OCI-LY3 (cell line): ENCODE measurements at regions not wholly inside any gene's neighbourhood (a gene's known extent, or its start where the extent isn't known, plus 50 kb on each side); places are given as distances from the start of the nearest gene placed in this dataset.
A peak's percentile ranks its signal among the peaks of the same experiment; 100 is the strongest.

Source experiments
- H2AFZ ChIP-seq: fragments of 200-600, 300-600 bp; shearing (Covaris generic); 2 replicates; pipeline ENCODE4 v1.6.0; 2014; ENCODE audit warnings: antibody characterized with exemption, low read depth, low read length
- H3K27ac ChIP-seq: fragments of 200-600, 300-600 bp; sonication (generic); 2 replicates; pipeline ENCODE4 v1.5.1; 2014; ENCODE audit warnings: mild to moderate bottlenecking, low read length, moderate library complexity, mixed read lengths
- H3K27me3 ChIP-seq: fragments of 200-600, 300-600 bp; sonication (generic); 2 replicates; pipeline ENCODE4 v1.6.1; 2014; ENCODE audit warnings: low read depth, low read length, mixed read lengths
- H3K36me3 ChIP-seq: fragments of 200-600, 300-600 bp; sonication (generic); replicated peaks from 2 replicates; pipeline ENCODE3; 2014; ENCODE audit warnings: low read depth, low read length, mixed read lengths
- H3K4me1 ChIP-seq: fragments of 300-600, 200-600 bp; sonication (generic); 2 replicates; pipeline ENCODE4 v1.6.1; 2014; ENCODE audit warnings: low read length, mixed read lengths
- H3K4me2 ChIP-seq: fragments of 200-600, 300-600 bp; sonication (generic); 2 replicates; pipeline ENCODE4 v1.6.1; 2014; ENCODE audit warnings: low read length, mixed read lengths
- H3K4me3 ChIP-seq: fragments of 300-600, 200-600 bp; sonication (generic); 2 replicates; pipeline ENCODE4 v1.5.1; 2014; ENCODE audit warnings: antibody characterized with exemption, mild to moderate bottlenecking, low read length, moderate library complexity
- H3K79me2 ChIP-seq: fragments of 300-600, 200-600 bp; shearing (Covaris generic); 2 replicates; pipeline ENCODE4 v1.6.1; 2014; ENCODE audit warnings: mild to moderate bottlenecking, low read length, mixed read lengths
- H3K9ac ChIP-seq: fragments of 300-600, 200-600 bp; shearing (Covaris generic); 2 replicates; pipeline ENCODE4 v1.6.0; 2014; ENCODE audit warnings: mild to moderate bottlenecking, low read length, moderate library complexity
- H3K9me3 ChIP-seq: fragments of 200-600, 300-600 bp; shearing (Covaris generic); 2 replicates; pipeline ENCODE4 v1.6.1; 2014; ENCODE audit warnings: low read length, mixed read lengths; ENCODE audit not compliant: insufficient read depth
- H4K20me1 ChIP-seq: fragments of 200-600, 300-600 bp; sonication (generic); 2 replicates; pipeline ENCODE4 v1.6.1; 2016; ENCODE audit warnings: low read length, mixed read lengths; ENCODE audit not compliant: insufficient read depth
- EZH2phosphoT487 ChIP-seq: fragments of 200-600 bp; shearing (Covaris generic); IDR thresholded peaks from 2 replicates; pipeline ENCODE4 v1.6.1; 2018; ENCODE audit warnings: antibody characterized with exemption, mixed run types, low read depth
- TF ChIP-seq, protein P1 (sequence below): fragments of 200-600, 300-600 bp; sonication (generic); IDR thresholded peaks from 2 replicates; pipeline ENCODE4 v1.5.1; 2014; ENCODE audit warnings: antibody characterized with exemption, low read length, low read depth

DNA sequence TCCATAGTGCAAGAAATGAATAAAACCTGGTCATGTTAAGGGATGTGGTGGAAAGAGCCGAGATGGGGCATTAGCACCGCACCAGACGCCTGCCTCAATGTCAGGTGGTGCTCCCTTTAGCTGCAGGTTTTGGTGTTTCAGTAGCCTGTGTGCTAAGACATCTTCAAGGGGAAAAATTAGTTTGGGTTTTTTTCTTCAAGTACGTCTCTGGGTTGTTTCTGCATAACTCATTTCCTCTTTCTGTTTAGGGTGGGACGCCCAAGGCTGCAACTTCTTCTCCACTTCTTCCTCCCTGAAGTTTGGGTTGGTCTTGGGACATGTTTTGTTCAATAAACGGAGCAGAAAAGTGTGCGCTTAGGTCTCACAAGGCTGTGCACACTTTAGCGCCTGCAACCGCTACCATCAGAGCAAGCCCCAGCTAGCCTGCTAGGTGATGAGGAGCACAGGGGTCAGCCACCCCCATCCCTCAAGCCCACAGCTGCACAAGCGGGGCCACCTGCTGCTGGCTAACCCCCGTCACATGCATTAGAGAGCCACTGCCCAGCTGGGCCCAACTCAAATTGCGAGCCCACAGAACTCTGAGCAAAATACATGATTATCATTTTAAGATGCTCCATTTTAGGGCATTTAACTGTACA, 1495.7 kb downstream of the TBC1D22A start:
- Histone ChIP-seq H3K27me3 (peaks cover 15% of the 10 kb centered on the region; the same call in 1 of the 2 replicates), H4K20me1 (no peaks in the 10 kb centered on the region), H3K9ac (no peak overlapping the region), H2AFZ (no peak overlapping the region), H3K4me3 (peak overlapping the region; percentile 23; the same call in 1 of the 2 replicates), H3K4me2 (peak overlapping the region; percentile 53), H3K9me3 (no peaks in the 10 kb centered on the region), H3K27ac (no peak overlapping the region), H3K4me1 (peaks cover 13% of the 10 kb centered on the region), H3K79me2 (no peaks in the 10 kb centered on the region), H3K36me3 (no peaks in the 10 kb centered on the region)
- TF ChIP-seq EZH2phosphoT487, result no peak
- TF ChIP-seq, protein P1, sequence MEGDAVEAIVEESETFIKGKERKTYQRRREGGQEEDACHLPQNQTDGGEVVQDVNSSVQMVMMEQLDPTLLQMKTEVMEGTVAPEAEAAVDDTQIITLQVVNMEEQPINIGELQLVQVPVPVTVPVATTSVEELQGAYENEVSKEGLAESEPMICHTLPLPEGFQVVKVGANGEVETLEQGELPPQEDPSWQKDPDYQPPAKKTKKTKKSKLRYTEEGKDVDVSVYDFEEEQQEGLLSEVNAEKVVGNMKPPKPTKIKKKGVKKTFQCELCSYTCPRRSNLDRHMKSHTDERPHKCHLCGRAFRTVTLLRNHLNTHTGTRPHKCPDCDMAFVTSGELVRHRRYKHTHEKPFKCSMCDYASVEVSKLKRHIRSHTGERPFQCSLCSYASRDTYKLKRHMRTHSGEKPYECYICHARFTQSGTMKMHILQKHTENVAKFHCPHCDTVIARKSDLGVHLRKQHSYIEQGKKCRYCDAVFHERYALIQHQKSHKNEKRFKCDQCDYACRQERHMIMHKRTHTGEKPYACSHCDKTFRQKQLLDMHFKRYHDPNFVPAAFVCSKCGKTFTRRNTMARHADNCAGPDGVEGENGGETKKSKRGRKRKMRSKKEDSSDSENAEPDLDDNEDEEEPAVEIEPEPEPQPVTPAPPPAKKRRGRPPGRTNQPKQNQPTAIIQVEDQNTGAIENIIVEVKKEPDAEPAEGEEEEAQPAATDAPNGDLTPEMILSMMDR, result no peak

DNA sequence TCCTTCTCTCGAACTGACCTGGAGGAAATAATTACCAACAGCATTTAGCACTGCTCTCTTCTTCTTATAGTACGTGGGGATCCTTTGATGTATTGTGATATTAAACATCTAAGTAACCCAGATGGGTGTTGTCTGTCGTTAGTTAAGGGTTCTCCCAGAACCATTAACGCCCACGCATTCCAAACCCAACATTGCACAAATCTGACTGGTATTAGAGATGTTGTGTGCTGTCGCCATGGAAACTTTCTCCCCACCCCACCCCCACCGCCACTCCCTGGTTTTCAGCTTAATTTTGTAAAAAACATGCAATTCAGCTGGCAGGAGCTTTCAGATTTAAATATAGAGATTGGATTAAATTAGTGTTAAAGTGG, 1495.2 kb downstream of the TBC1D22A start:
- Histone ChIP-seq H3K4me3 (peak overlapping the region; percentile 23; the same call in 1 of the 2 replicates), H2AFZ (no peak overlapping the region), H3K4me2 (peak overlapping the region; percentile 53), H3K9ac (no peak overlapping the region), H3K36me3 (no peaks in the 10 kb centered on the region), H3K27ac (no peak overlapping the region), H3K79me2 (no peaks in the 10 kb centered on the region), H3K9me3 (no peaks in the 10 kb centered on the region), H4K20me1 (no peaks in the 10 kb centered on the region), H3K27me3 (peaks cover 15% of the 10 kb centered on the region; the same call in 1 of the 2 replicates), H3K4me1 (peaks cover 13% of the 10 kb centered on the region)
- no peak for TF ChIP-seq EZH2phosphoT487
- TF ChIP-seq, protein P1, result no peak

DNA sequence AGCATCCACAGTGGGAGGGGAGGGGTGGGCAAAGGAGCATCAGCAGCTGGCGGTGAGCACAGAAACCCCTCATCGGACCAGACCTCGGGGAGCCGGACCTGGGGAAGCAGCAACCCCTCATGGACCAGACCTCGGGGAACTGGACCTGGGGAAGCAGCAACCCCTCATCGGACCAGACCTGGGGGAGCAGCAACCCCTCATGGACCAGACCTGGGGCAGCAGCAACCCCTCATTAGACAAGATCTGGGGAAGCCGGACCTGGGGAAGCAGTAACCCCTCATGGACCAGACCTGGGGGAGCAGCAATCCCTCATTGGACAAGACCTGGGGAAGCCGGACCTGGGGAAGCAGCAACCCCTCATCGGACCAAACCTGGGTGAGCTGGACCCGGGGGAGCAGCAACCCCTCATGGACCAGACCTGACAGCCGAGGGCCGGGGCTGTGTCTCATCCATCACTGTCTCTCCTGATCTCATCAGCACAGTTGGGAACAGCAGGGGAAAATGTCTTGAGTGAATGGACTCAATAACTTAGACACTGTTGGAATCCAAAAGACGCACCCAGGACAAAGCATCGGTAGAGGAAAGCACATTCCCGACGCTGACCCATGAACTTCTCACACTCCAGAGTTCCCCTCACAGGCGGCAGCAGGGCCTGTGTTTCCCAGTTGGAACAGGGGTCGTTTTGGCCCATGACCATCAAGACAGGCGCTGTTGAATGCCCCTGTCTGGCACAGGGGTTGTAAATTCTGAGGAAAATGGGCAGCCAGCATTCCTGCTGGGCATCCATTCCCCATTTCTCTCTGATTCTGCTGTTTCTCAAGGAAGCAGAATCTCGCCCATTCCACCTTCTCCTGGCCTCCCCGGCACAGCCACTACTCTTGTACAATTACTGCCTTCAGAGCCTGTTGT, 1494.6 kb downstream of the TBC1D22A start:
- Histone ChIP-seq H3K4me3 (no peak overlapping the region), H3K27me3 (peaks cover 15% of the 10 kb centered on the region; the same call in 1 of the 2 replicates), H4K20me1 (no peaks in the 10 kb centered on the region), H3K9ac (no peak overlapping the region), H3K4me2 (no peak overlapping the region), H2AFZ (no peak overlapping the region), H3K9me3 (no peaks in the 10 kb centered on the region), H3K4me1 (peaks cover 13% of the 10 kb centered on the region), H3K79me2 (no peaks in the 10 kb centered on the region), H3K36me3 (no peaks in the 10 kb centered on the region), H3K27ac (no peak overlapping the region)
- TF ChIP-seq, protein P1, result no peak

DNA sequence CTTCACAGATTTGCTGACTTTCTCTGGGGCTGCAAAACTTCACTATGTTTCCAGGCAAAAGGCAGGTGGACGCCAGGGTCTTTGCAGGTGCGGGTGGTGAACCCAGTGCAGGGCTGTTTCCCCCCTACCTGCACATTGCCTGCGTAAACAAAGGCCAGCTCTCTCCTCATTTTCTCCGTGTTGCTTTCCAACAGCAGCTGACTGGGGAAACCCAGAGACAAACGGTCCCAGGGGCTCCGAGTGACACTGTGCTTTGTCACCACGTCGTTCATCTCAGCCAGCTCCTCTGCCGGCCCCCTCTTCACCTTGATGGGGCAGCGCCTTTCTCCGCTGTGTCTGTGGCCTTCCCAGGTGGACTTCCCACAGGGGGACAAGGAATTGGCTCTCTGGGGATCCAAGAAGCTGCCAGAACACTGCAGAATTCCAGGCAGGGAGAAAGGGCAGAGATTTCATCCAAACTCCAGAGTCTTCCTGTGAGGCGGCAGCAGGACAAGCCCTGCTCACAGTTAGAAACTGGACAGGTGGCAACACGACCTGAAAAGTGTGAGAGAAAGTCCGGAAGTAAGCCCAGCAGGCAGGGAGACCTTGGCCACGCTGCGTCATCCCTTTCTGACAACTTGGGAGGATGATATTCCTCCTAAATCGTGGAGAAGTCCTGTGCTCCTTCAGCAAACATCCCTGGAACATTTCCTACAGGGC, 1493.7 kb downstream of the TBC1D22A start:
- H3K9me3 ChIP-seq, result no peaks in the 10 kb centered on the region
- no peaks in the 10 kb centered on the region for H3K79me2 ChIP-seq
- H3K27ac ChIP-seq, result no peak overlapping the region
- no peaks in the 10 kb centered on the region for H3K36me3 ChIP-seq
- TF ChIP-seq, protein P1, result no peak
- no peak for TF ChIP-seq EZH2phosphoT487
- no peak overlapping the region for H2AFZ ChIP-seq
- peaks cover 13% of the 10 kb centered on the region for H3K4me1 ChIP-seq
- H3K4me2 ChIP-seq, result no peak overlapping the region
- no peaks in the 10 kb centered on the region for H4K20me1 ChIP-seq
- no peak overlapping the region for H3K4me3 ChIP-seq
- no peak overlapping the region for H3K9ac ChIP-seq
- peaks cover 20% of the 10 kb centered on the region; the same call in 1 of the 2 replicates for H3K27me3 ChIP-seq
